MCF 10A (cell line): ENCODE measurements at regions not wholly inside any gene's neighbourhood (a gene's known extent, or its start where the extent isn't known, plus 50 kb on each side); places are given as distances from the start of the nearest gene placed in this dataset.

Source experiments
- BruUV-seq: library from RNA; stranded (reverse); fragments of 400-500 nt; replicated peaks from 2 replicates; lab custom pipeline; 2021; lab: Mats Ljungman, UMichigan
- CTCF ChIA-PET: fragments of 300-600 bp; sonication (Branson Sonifier 250); formaldehyde crosslinking; extraction: SDS; loops from one replicate; lab custom pipeline; 2021; ENCODE audit warnings: antibody characterized with exemption, inconsistent platforms; lab: Yijun Ruan, JAX
- POLR2A ChIA-PET: fragments of 300-600, 350-650 bp; sonication (Branson Sonifier 250); formaldehyde crosslinking; extraction: SDS; loops from one replicate; lab custom pipeline; 2020; ENCODE audit warnings: antibody characterized with exemption, inconsistent platforms; lab: Yijun Ruan, JAX
- DNase-seq: peaks from one replicate; pipeline ENCODE4 v3.0.0-alpha.2; 2018; ENCODE audit not compliant: unreplicated experiment
- H3K27ac Mint-ChIP-seq: one replicate; pipeline ENCODE4 v1.8.0; 2022; ENCODE audit warnings: mild to moderate bottlenecking, low read depth, mixed read lengths; ENCODE audit not compliant: unreplicated experiment
- H3K27me3 Mint-ChIP-seq: one replicate; pipeline ENCODE4 v1.8.0; 2022; ENCODE audit warnings: mixed read lengths; ENCODE audit not compliant: insufficient read depth, unreplicated experiment
- H3K36me3 Mint-ChIP-seq: one replicate; pipeline ENCODE4 v1.8.0; 2022; ENCODE audit warnings: mild to moderate bottlenecking, moderate library complexity, mixed read lengths; ENCODE audit not compliant: insufficient read depth, unreplicated experiment
- H3K4me1 Mint-ChIP-seq: one replicate; pipeline ENCODE4 v1.8.0; 2022; ENCODE audit warnings: mixed read lengths; ENCODE audit not compliant: insufficient read depth, unreplicated experiment
- H3K4me3 Mint-ChIP-seq: one replicate; pipeline ENCODE4 v1.8.0; 2022; ENCODE audit warnings: mild to moderate bottlenecking, moderate library complexity, mixed read lengths; ENCODE audit not compliant: unreplicated experiment
- H3K9me3 Mint-ChIP-seq: one replicate; pipeline ENCODE4 v1.8.0; 2022; ENCODE audit warnings: mixed read lengths; ENCODE audit not compliant: unreplicated experiment
- intact Hi-C: fragments of 100-400 bp; cut with micrococcal nuclease; formaldehyde crosslinking; loops from 2 replicates; pipeline ENCODE4 v1.14.1; 2022
- TF ChIP-seq, protein P1 (sequence below): fragments of 200-600 bp; IDR thresholded peaks from one replicate; pipeline ENCODE4 v1.8.0; 2022; ENCODE audit warnings: antibody characterized with exemption, mild to moderate bottlenecking; ENCODE audit not compliant: unreplicated experiment

DNA sequence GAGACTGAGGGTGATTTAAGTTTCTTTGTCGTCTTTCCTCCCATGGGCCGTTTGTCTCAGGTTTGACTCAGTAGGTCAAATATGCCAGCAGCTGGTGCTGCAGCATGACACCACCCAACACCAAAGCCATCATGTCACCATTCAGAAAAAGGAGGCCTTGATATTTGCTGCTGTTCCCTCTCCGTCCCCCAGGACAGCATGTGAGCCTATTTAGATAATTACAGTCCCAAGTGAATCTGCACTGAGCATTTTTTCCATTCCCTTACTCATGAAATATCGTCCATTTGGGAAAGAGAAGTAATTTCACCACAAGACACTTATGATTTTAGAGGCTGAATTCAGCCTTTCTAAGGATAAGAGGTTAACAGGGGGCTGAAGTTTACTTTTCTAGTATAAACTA, 62.2 kb upstream of the ADORA2B start:
- H3K36me3 Mint-ChIP-seq = no peaks in the 10 kb centered on the region
- TF ChIP-seq, protein P1, sequence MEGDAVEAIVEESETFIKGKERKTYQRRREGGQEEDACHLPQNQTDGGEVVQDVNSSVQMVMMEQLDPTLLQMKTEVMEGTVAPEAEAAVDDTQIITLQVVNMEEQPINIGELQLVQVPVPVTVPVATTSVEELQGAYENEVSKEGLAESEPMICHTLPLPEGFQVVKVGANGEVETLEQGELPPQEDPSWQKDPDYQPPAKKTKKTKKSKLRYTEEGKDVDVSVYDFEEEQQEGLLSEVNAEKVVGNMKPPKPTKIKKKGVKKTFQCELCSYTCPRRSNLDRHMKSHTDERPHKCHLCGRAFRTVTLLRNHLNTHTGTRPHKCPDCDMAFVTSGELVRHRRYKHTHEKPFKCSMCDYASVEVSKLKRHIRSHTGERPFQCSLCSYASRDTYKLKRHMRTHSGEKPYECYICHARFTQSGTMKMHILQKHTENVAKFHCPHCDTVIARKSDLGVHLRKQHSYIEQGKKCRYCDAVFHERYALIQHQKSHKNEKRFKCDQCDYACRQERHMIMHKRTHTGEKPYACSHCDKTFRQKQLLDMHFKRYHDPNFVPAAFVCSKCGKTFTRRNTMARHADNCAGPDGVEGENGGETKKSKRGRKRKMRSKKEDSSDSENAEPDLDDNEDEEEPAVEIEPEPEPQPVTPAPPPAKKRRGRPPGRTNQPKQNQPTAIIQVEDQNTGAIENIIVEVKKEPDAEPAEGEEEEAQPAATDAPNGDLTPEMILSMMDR = no peak
- H3K9me3 Mint-ChIP-seq = no peaks in the 10 kb centered on the region
- no TSS peak for BruUV-seq
- peaks cover 20% of the 10 kb centered on the region for H3K4me1 Mint-ChIP-seq
- ChIA-PET CTCF (no interaction called here), POLR2A (no interaction called here)
- no peak for DNase-seq
- intact Hi-C loops = no loop called here
- H3K4me3 Mint-ChIP-seq = no peak overlapping the region
- no peak overlapping the region for H3K27ac Mint-ChIP-seq
- H3K27me3 Mint-ChIP-seq = no peaks in the 10 kb centered on the region

DNA sequence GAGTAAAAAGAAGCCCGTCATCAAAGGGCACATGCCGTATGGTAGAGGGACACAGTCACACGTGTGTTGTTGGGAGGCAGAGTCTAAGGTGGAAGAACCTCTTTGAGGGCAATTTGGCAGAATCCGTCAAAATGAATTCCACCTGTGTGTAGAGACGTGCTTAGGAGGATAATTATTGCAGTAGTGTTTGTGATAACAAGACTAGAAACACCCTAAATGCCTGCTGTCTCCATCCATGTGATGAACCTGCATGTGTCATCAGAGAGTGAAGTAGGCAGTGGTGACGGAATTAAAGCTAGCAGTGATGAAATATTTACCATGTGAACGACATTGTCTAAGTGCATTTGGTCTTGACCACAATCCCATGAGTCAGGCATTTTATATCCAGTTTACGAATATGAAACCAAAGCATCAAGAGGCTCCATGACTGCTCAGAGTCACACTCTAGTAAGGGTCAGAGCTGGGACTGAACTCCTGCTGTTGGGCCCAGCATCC, 61.3 kb upstream of the ADORA2B start:
- no peaks in the 10 kb centered on the region for H3K27me3 Mint-ChIP-seq
- no peaks in the 10 kb centered on the region for H3K36me3 Mint-ChIP-seq
- H3K4me1 Mint-ChIP-seq = peaks cover 20% of the 10 kb centered on the region
- DNase-seq = peak; percentile 75
- BruUV-seq = no TSS peak
- POLR2A ChIA-PET = no interaction called here
- H3K9me3 Mint-ChIP-seq = no peaks in the 10 kb centered on the region
- CTCF ChIA-PET = no interaction called here
- H3K4me3 Mint-ChIP-seq = no peak overlapping the region
- TF ChIP-seq, protein P1 = no peak
- H3K27ac Mint-ChIP-seq = no peak overlapping the region
- intact Hi-C loops = no loop called here

- Mint-ChIP-seq H3K27ac (no peak overlapping the region), H3K36me3 (no peaks in the 10 kb centered on the region), H3K4me1 (peaks cover 20% of the 10 kb centered on the region), H3K4me3 (no peak overlapping the region), H3K9me3 (no peaks in the 10 kb centered on the region), H3K27me3 (no peaks in the 10 kb centered on the region)
- intact Hi-C loops = no loop called here
- BruUV-seq = no TSS peak
- TF ChIP-seq, protein P1 = no peak
- ChIA-PET POLR2A (interaction anchor here (0.6 to 1.0 kb wide), 2 partner anchors 24 to 116 kb away, joined by 3 read pairs; no protein-coding TSS in a partner anchor), CTCF (interaction anchor here (0.6 kb wide), 1 partner anchor 58 kb away, joined by 3 read pairs; no protein-coding TSS in a partner anchor)
- peak; percentile 48 for DNase-seq
These were observed 60.2 kb upstream of the ADORA2B start for GRCh38 chr17:15884731-15885130.

DNA sequence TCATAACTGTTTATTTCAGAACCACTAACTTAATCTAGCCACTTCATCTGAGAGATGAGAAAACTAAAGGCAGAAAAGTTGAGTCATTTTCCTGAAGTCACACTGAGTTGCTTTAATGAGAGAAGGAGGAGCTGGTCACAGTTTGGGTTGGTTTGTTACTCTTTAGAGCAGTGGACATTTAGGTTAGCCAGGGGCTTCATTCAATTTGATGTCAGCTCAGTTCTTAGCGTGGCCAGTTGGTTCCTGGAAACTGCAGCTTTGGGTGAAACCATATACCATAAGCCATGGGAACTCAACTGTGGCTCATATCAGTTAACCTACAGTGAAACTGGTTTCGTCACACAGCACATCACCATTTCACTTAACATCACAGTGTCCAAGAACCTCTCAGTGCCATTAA, 59.2 kb upstream of the ADORA2B start:
- BruUV-seq = no TSS peak
- no peak for DNase-seq
- CTCF ChIA-PET = interaction anchor here (0.6 to 0.7 kb wide), 2 partner anchors 31 to 277 kb away, joined by 3 to 5 read pairs; no protein-coding TSS in a partner anchor
- no peaks in the 10 kb centered on the region for H3K9me3 Mint-ChIP-seq
- POLR2A ChIA-PET = interaction anchor here (1.1 kb wide), 1 partner anchor 16 kb away, joined by 3 read pairs; no protein-coding TSS in a partner anchor
- H3K36me3 Mint-ChIP-seq = no peaks in the 10 kb centered on the region
- H3K4me3 Mint-ChIP-seq = no peak overlapping the region
- TF ChIP-seq, protein P1 = no peak
- H3K27ac Mint-ChIP-seq = no peak overlapping the region
- no peaks in the 10 kb centered on the region for H3K27me3 Mint-ChIP-seq
- intact Hi-C loops = no loop called here
- peaks cover 20% of the 10 kb centered on the region for H3K4me1 Mint-ChIP-seq
